Head of caudate nucleus (tissue), 42 donors: ENCODE measurements at regions not wholly inside any gene's neighbourhood (a gene's known extent, or its start where the extent isn't known, plus 50 kb on each side); places are given as distances from the start of the nearest gene placed in this dataset.

ENCODE experiments used
- DNase-seq, 42 donors: peaks; one replicate each; pipeline versions ENCODE4 v3.0.0 to v3.0.0-alpha.2; 2020 to 2021; ENCODE audit warnings: mixed read lengths in 7 of 42
- intact Hi-C: fragments of 100-400 bp; cut with DNase I; formaldehyde crosslinking; loops from one replicate; pipeline ENCODE4 v1.15.0; 2022

- DNase-seq, result no peak
- intact Hi-C loops, result no loop called here
Observed at GRCh38 chr2:59567151-59567550, 986.3 kb downstream of the BCL11A start.

- intact Hi-C loops, result no loop called here
- DNase-seq, result no peak
Observed at GRCh38 chr2:59566739-59567138, 986.7 kb downstream of the BCL11A start.

- DNase-seq, result no peak
- intact Hi-C loops, result no loop called here
Observed at GRCh38 chr2:59561281-59561680, 992.2 kb downstream of the BCL11A start.

- intact Hi-C loops, result no loop called here
- no peak for DNase-seq
Observed at GRCh38 chr2:59560769-59561168, 992.7 kb downstream of the BCL11A start.

- intact Hi-C loops, result no loop called here
- no peak for DNase-seq
Observed at GRCh38 chr2:59540864-59541263, 1012.6 kb downstream of the BCL11A start.

GRCh38 chr2:59538398-59538911 is 1015.0 kb downstream of the BCL11A start:
- no peak for DNase-seq
- intact Hi-C loops, result no loop called here

- no peak for DNase-seq
- intact Hi-C loops, result no loop called here
Observed at GRCh38 chr2:59532808-59533207, 1020.6 kb downstream of the BCL11A start.

- intact Hi-C loops, result no loop called here
- DNase-seq, result no peak
Observed at GRCh38 chr2:59530258-59530657, 1023.2 kb downstream of the BCL11A start.

- no peak for DNase-seq
- intact Hi-C loops, result no loop called here
Observed at GRCh38 chr2:59529726-59530125, 1023.7 kb downstream of the BCL11A start.

GRCh38 chr2:59528525-59528924 is 1024.9 kb downstream of the BCL11A start:
- DNase-seq, result no peak
- intact Hi-C loops, result no loop called here

- intact Hi-C loops, result no loop called here
Observed at GRCh38 chr2:59502981-59503380, 1050.5 kb downstream of the BCL11A start.

GRCh38 chr2:59490994-59491393 is 1062.5 kb downstream of the BCL11A start:
- DNase-seq, result no peak
- intact Hi-C loops, result no loop called here

More at GRCh38 chr2:59502981-59503380, 1050.5 kb downstream of the BCL11A start:
- DNase-seq, result no peak

GRCh38 chr2:59490192-59490591 is 1063.3 kb downstream of the BCL11A start:
- intact Hi-C loops, result no loop called here

GRCh38 chr2:59484673-59485072 is 1068.8 kb downstream of the BCL11A start:
- intact Hi-C loops, result no loop called here
- DNase-seq, result no peak

More at GRCh38 chr2:59490192-59490591, 1063.3 kb downstream of the BCL11A start:
- no peak for DNase-seq

- DNase-seq, result no peak
- intact Hi-C loops, result no loop called here
Observed at GRCh38 chr2:59463426-59463825, 1090.0 kb downstream of the BCL11A start.

GRCh38 chr2:59462422-59463197 is 1090.8 kb downstream of the BCL11A start:
- peak in 1 of 42 donors; percentile 13 for DNase-seq
- intact Hi-C loops, result no loop called here

GRCh38 chr2:59461127-59461526 is 1092.3 kb downstream of the BCL11A start:
- DNase-seq, result no peak
- intact Hi-C loops, result no loop called here

- intact Hi-C loops, result no loop called here
- no peak for DNase-seq
Observed at GRCh38 chr2:59458800-59459199, 1094.7 kb downstream of the BCL11A start.

GRCh38 chr2:59456285-59456684 is 1097.2 kb downstream of the BCL11A start:
- intact Hi-C loops, result no loop called here
- DNase-seq, result no peak

GRCh38 chr2:59449274-59449673 is 1104.2 kb downstream of the BCL11A start:
- intact Hi-C loops, result no loop called here
- DNase-seq, result no peak

GRCh38 chr2:59440491-59440890 is 1113.0 kb downstream of the BCL11A start:
- intact Hi-C loops, result no loop called here
- no peak for DNase-seq
